IMR-90 (cell line): ENCODE measurements at regions not wholly inside any gene's neighbourhood (a gene's known extent, or its start where the extent isn't known, plus 50 kb on each side); places are given as distances from the start of the nearest gene placed in this dataset.

Experiments
- ATAC-seq: fragments of 200-7000 bp; cut with Tn5 transposase; 2 replicates; pipeline ENCODE4 v1.9.1; 2020; ENCODE audit warnings: low read depth, mild to moderate bottlenecking, moderate library complexity
- BruUV-seq: library from RNA; stranded (reverse); fragments of 400-500 nt; replicated peaks from 2 replicates; lab custom pipeline; 2021; lab: Mats Ljungman, UMichigan
- CTCF ChIA-PET: fragments of 300-600 bp; formaldehyde crosslinking; extraction: SDS; loops from one replicate; lab custom pipeline; 2021; ENCODE audit warnings: antibody characterized with exemption; lab: Yijun Ruan, JAX
- POLR2A ChIA-PET: fragments of 300-600 bp; sonication (Branson Sonifier 250); formaldehyde crosslinking; loops from one replicate; lab custom pipeline; 2022; ENCODE audit warnings: antibody characterized with exemption; ENCODE audit not compliant: unreplicated experiment; lab: Charles Lee
- DNase-seq: peaks from one replicate; pipeline ENCODE4 v3.0.0; 2013
- H2AFZ ChIP-seq: replicated peaks from 2 replicates; pipeline ENCODE3; 2013; ENCODE audit warnings: low read length, mild to moderate bottlenecking; ENCODE audit not compliant: poor library complexity
- H2AK5ac ChIP-seq: 2 replicates; pipeline ENCODE4 v1.6.1; 2013; ENCODE audit warnings: low read depth, low read length, inconsistent platforms
- H2AK9ac ChIP-seq: replicated peaks from 2 replicates; pipeline ENCODE3; 2013; ENCODE audit warnings: mild to moderate bottlenecking, low read depth, low read length, moderate library complexity; ENCODE audit not compliant: poor library complexity
- H2BK120ac ChIP-seq: 2 replicates; pipeline ENCODE4 v1.6.1; 2013; ENCODE audit warnings: low read depth, low read length, inconsistent platforms
- H2BK15ac ChIP-seq: 3 replicates; pipeline ENCODE4 v1.6.1; 2013; ENCODE audit warnings: low read depth, low read length, inconsistent platforms
- H2BK20ac ChIP-seq: 2 replicates; pipeline ENCODE4 v1.6.1; 2013; ENCODE audit warnings: low read depth, mild to moderate bottlenecking, inconsistent platforms, low read length, moderate library complexity
- H2BK5ac ChIP-seq: 2 replicates; pipeline ENCODE4 v1.6.1; 2013; ENCODE audit warnings: mild to moderate bottlenecking, low read depth, low read length, inconsistent platforms; ENCODE audit not compliant: poor library complexity, severe bottlenecking
- H3K14ac ChIP-seq: replicated peaks from 2 replicates; pipeline ENCODE4 v1.6.1; 2013; ENCODE audit warnings: low read depth, low read length, inconsistent platforms
- H3K18ac ChIP-seq: 2 replicates; pipeline ENCODE4 v1.6.1; 2013; ENCODE audit warnings: low read depth, low read length, control low read depth
- H3K23ac ChIP-seq: 2 replicates; pipeline ENCODE4 v1.6.1; 2013; ENCODE audit warnings: low read depth, low read length, inconsistent platforms
- H3K27ac ChIP-seq: 2 replicates; pipeline ENCODE4 v1.5.1; 2013; ENCODE audit warnings: mild to moderate bottlenecking, control low read depth, low read length; ENCODE audit not compliant: insufficient read depth
- H3K27me3 ChIP-seq: 2 replicates; pipeline ENCODE4 v1.6.1; 2013; ENCODE audit warnings: low read length; ENCODE audit not compliant: control insufficient read depth, insufficient read depth
- H3K36me3 ChIP-seq: 2 replicates; pipeline ENCODE4 v1.6.1; 2013; ENCODE audit warnings: low read length, mixed read lengths; ENCODE audit not compliant: control insufficient read depth, insufficient read depth
- H3K4ac ChIP-seq: 2 replicates; pipeline ENCODE4 v1.6.1; 2013; ENCODE audit warnings: low read depth, low read length, inconsistent platforms
- H3K4me1 ChIP-seq: 2 replicates; pipeline ENCODE4 v1.6.1; 2013; ENCODE audit warnings: low read length, mixed read lengths; ENCODE audit not compliant: control insufficient read depth, insufficient read depth
- H3K4me2 ChIP-seq: 2 replicates; pipeline ENCODE4 v1.6.1; 2013; ENCODE audit warnings: low read depth, mild to moderate bottlenecking, control low read depth, low read length, moderate library complexity
- H3K4me3 ChIP-seq: 2 replicates; pipeline ENCODE4 v1.5.1; 2013; ENCODE audit warnings: low read depth, mild to moderate bottlenecking, control low read depth, low read length, moderate library complexity; ENCODE audit not compliant: insufficient read depth
- H3K56ac ChIP-seq: 2 replicates; pipeline ENCODE4 v1.6.1; 2013; ENCODE audit warnings: low read length, inconsistent platforms; ENCODE audit not compliant: insufficient read depth; ENCODE audit errors: extremely low read depth
- H3K79me1 ChIP-seq, 2 experiments: 2 replicates each; pipeline ENCODE4 v1.6.1; 2013; ENCODE audit warnings: low read length in 2 of 2, inconsistent platforms in 1 of 2, low read depth in 1 of 2
- H3K9ac ChIP-seq: 2 replicates; pipeline ENCODE4 v1.6.1; 2013; ENCODE audit warnings: low read depth, low read length, control low read depth
- H3K9me1 ChIP-seq: 2 replicates; pipeline ENCODE4 v1.6.1; 2013; ENCODE audit warnings: low read length, inconsistent platforms; ENCODE audit not compliant: insufficient read depth
- H3K9me3 ChIP-seq: 2 replicates; pipeline ENCODE4 v1.6.1; 2013; ENCODE audit warnings: low read length; ENCODE audit not compliant: control insufficient read depth, insufficient read depth
- H4K20me1 ChIP-seq: 2 replicates; pipeline ENCODE4 v1.6.1; 2013; ENCODE audit warnings: low read length, inconsistent platforms; ENCODE audit not compliant: insufficient read depth
- H4K5ac ChIP-seq: 2 replicates; pipeline ENCODE4 v1.6.1; 2013; ENCODE audit warnings: mild to moderate bottlenecking, low read depth, low read length, control low read depth
- H4K8ac ChIP-seq, 2 experiments: 2 replicates each; pipeline ENCODE4 v1.6.1; 2013; ENCODE audit warnings: low read depth in 2 of 2, low read length in 2 of 2, control low read depth in 1 of 2, inconsistent platforms in 1 of 2
- H4K91ac ChIP-seq: 2 replicates; pipeline ENCODE4 v1.6.1; 2013; ENCODE audit warnings: low read depth, low read length, inconsistent platforms; ENCODE audit not compliant: insufficient read depth
- BHLHE40 ChIP-seq: fragments of 150-350 bp; IDR thresholded peaks from 2 replicates; pipeline ENCODE4 v1.6.1; 2016; ENCODE audit warnings: mild to moderate bottlenecking, low read depth, low read length
- CEBPB ChIP-seq: IDR thresholded peaks from 2 replicates; pipeline ENCODE4 v1.6.1; 2012; ENCODE audit warnings: low read depth, low read length, improper control_type of control experiment
- CHD1 ChIP-seq: IDR thresholded peaks from 2 replicates; pipeline ENCODE4 v1.6.1; 2012; ENCODE audit warnings: low read depth, low read length, improper control_type of control experiment
- FOS ChIP-seq: fragments of 150-350 bp; IDR thresholded peaks from 2 replicates; pipeline ENCODE4 v1.6.1; 2016; ENCODE audit warnings: low read depth, low read length
- MAFK ChIP-seq: IDR thresholded peaks from 2 replicates; pipeline ENCODE4 v1.6.1; 2012; ENCODE audit warnings: low read depth, low read length, improper control_type of control experiment
- MAZ ChIP-seq: IDR thresholded peaks from 2 replicates; pipeline ENCODE4 v1.6.1; 2012; ENCODE audit warnings: low read depth, mild to moderate bottlenecking, low read length, improper control_type of control experiment, moderate library complexity, borderline replicate concordance
- MXI1 ChIP-seq: IDR thresholded peaks from 2 replicates; pipeline ENCODE4 v1.6.1; 2012; ENCODE audit warnings: low read depth, mild to moderate bottlenecking, low read length, moderate library complexity, borderline replicate concordance
- NFE2L2 ChIP-seq: fragments of 150-350 bp; IDR thresholded peaks from 2 replicates; pipeline ENCODE4 v1.6.1; 2016; ENCODE audit warnings: low read depth, mild to moderate bottlenecking, low read length
- POLR2A ChIP-seq: IDR thresholded peaks from 2 replicates; pipeline ENCODE4 v1.6.1; 2012; ENCODE audit warnings: mild to moderate bottlenecking, low read depth, low read length
- RAD21 ChIP-seq: IDR thresholded peaks from 2 replicates; pipeline ENCODE4 v1.6.1; 2012; ENCODE audit warnings: low read length, improper control_type of control experiment
- RCOR1 ChIP-seq: IDR thresholded peaks from 2 replicates; pipeline ENCODE4 v1.6.1; 2012; ENCODE audit warnings: mild to moderate bottlenecking, low read length, improper control_type of control experiment; ENCODE audit not compliant: insufficient replicate concordance
- RFX5 ChIP-seq: IDR thresholded peaks from 2 replicates; pipeline ENCODE4 v1.8.0; 2012; ENCODE audit warnings: low read depth, mild to moderate bottlenecking, low read length, moderate library complexity
- SMC3 ChIP-seq: fragments of 150-350 bp; IDR thresholded peaks from 2 replicates; pipeline ENCODE4 v1.6.1; 2016; ENCODE audit warnings: low read depth, mild to moderate bottlenecking, antibody characterized with exemption, low read length, moderate library complexity
- WGBS, 2 experiments: methylation state at CpG; one replicate each; pipeline versions ENCODE4 v1.1.5 to v1.1.7; 2013; ENCODE audit warnings: missing lambda C conversion rate in 2 of 2; ENCODE audit not compliant: insufficient read length in 1 of 2; ENCODE audit errors: extremely low coverage in 2 of 2; 5-methylcytosine and 5-hydroxymethylcytosine counted together
- dilution Hi-C: fragments of 300-500 bp; cut with HindIII; formaldehyde crosslinking; loops from one replicate; pipeline ENCODE4 v1.14.3; 2018; ENCODE audit warnings: low sequenced_read_pairs; ENCODE audit not compliant: unreplicated experiment
- in situ Hi-C: fragments of 300-500 bp; cut with MboI; formaldehyde crosslinking; loops from 3 replicates; pipeline ENCODE4 v1.14.3; 2019; ENCODE audit warnings: low sequenced_read_pairs, inconsistent platforms, mixed read lengths
- intact Hi-C: fragments of 100-400 bp; cut with micrococcal nuclease; formaldehyde crosslinking; loops from 2 replicates; pipeline ENCODE4 v1.10.0; 2022
- TF ChIP-seq, protein P1 (sequence below): fragments of 150-350 bp; IDR thresholded peaks from 2 replicates; pipeline ENCODE4 v1.6.1; 2017; ENCODE audit warnings: mild to moderate bottlenecking, antibody characterized with exemption, low read length, low read depth
- TF ChIP-seq, protein P2 (sequence below): conservative IDR thresholded peaks from 2 replicates; pipeline ENCODE4 v1.5.1; 2012; ENCODE audit warnings: mild to moderate bottlenecking, low read depth, low read length, improper control_type of control experiment
- TF ChIP-seq, protein P3 (sequence below): fragments of 150-350 bp; IDR thresholded peaks from 2 replicates; pipeline ENCODE4 v1.6.1; 2016; ENCODE audit warnings: low read depth, mild to moderate bottlenecking, low read length, moderate library complexity, borderline replicate concordance

DNA sequence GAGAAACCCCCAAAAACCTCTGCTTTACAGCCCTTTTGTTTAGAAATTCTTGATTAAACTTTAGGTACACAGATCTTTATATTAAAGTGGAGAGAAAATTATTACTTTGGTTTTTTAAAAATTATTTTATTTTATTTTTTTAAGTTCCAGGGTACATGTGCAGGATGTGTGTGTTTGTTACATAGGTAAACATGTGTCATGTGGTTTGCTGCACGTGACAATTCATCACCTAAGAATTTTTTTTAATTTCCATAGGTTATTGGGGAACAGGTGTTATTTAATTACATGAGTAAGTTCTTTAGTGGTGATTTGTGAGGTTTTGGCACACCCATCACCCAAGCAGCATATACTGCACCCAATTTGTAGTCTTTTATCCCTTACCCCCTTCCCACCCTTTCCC lies 581.7 kb downstream of the CSNK1G3 start:
- in situ Hi-C loops = no loop called here
- no peak for ATAC-seq

More for the DNA sequence above, 581.7 kb downstream of the CSNK1G3 start:
- Histone ChIP-seq H3K4me3 (no peak overlapping the region), H2BK5ac (no peak overlapping the region), H3K9me1 (no peaks in the 10 kb centered on the region), H3K9me3 (no peaks in the 10 kb centered on the region), H3K27ac (no peak overlapping the region), H2AK9ac (no peak overlapping the region), H2AK5ac (no peak overlapping the region), H3K56ac (no peak overlapping the region), H3K14ac (no peak overlapping the region), H3K23ac (no peak overlapping the region), H2BK15ac (no peak overlapping the region), H4K20me1 (no peaks in the 10 kb centered on the region), H2BK20ac (no peak overlapping the region), H4K5ac (no peak overlapping the region), H2AFZ (no peak overlapping the region), H3K9ac (no peak overlapping the region), H4K91ac (no peak overlapping the region), H3K4me2 (no peak overlapping the region), H3K18ac (no peak overlapping the region), H2BK120ac (no peak overlapping the region), H3K4ac (no peak overlapping the region), H3K36me3 (no peaks in the 10 kb centered on the region), H3K79me1 (no peaks in the 10 kb centered on the region), H3K4me1 (no peaks in the 10 kb centered on the region), H3K27me3 (no peaks in the 10 kb centered on the region), H4K8ac (no peak overlapping the region)
- DNase-seq = no peak
- no TSS peak for BruUV-seq
- WGBS, 2 experiments = no CpG with 5 or more reads among the region's 1 CpG
- intact Hi-C loops (loop anchor here (1.0 kb wide), 1 partner anchor 31 kb away; no protein-coding TSS in a partner anchor), dilution Hi-C loops (no loop called here)
- TF ChIP-seq MXI1 (no peak), POLR2A (no peak), SMC3 (no peak), MAZ (no peak), RFX5 (no peak), MAFK (no peak), FOS (no peak), RCOR1 (no peak), RAD21 (no peak), NFE2L2 (no peak), BHLHE40 (no peak), CEBPB (no peak), CHD1 (no peak)
- TF ChIP-seq, protein P1, sequence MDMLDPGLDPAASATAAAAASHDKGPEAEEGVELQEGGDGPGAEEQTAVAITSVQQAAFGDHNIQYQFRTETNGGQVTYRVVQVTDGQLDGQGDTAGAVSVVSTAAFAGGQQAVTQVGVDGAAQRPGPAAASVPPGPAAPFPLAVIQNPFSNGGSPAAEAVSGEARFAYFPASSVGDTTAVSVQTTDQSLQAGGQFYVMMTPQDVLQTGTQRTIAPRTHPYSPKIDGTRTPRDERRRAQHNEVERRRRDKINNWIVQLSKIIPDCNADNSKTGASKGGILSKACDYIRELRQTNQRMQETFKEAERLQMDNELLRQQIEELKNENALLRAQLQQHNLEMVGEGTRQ = no peak
- TF ChIP-seq, protein P2, sequence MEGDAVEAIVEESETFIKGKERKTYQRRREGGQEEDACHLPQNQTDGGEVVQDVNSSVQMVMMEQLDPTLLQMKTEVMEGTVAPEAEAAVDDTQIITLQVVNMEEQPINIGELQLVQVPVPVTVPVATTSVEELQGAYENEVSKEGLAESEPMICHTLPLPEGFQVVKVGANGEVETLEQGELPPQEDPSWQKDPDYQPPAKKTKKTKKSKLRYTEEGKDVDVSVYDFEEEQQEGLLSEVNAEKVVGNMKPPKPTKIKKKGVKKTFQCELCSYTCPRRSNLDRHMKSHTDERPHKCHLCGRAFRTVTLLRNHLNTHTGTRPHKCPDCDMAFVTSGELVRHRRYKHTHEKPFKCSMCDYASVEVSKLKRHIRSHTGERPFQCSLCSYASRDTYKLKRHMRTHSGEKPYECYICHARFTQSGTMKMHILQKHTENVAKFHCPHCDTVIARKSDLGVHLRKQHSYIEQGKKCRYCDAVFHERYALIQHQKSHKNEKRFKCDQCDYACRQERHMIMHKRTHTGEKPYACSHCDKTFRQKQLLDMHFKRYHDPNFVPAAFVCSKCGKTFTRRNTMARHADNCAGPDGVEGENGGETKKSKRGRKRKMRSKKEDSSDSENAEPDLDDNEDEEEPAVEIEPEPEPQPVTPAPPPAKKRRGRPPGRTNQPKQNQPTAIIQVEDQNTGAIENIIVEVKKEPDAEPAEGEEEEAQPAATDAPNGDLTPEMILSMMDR = no peak
- TF ChIP-seq, protein P3, sequence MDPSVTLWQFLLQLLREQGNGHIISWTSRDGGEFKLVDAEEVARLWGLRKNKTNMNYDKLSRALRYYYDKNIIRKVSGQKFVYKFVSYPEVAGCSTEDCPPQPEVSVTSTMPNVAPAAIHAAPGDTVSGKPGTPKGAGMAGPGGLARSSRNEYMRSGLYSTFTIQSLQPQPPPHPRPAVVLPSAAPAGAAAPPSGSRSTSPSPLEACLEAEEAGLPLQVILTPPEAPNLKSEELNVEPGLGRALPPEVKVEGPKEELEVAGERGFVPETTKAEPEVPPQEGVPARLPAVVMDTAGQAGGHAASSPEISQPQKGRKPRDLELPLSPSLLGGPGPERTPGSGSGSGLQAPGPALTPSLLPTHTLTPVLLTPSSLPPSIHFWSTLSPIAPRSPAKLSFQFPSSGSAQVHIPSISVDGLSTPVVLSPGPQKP = no peak
- ChIA-PET CTCF (no interaction called here), POLR2A (no interaction called here)
